Liver (tissue), 8 donors: ENCODE measurements at regions not wholly inside any gene's neighbourhood (a gene's known extent, or its start where the extent isn't known, plus 50 kb on each side); places are given as distances from the start of the nearest gene placed in this dataset.

Experiments used
- DNase-seq: peaks from one replicate; pipeline ENCODE4 v3.0.0-alpha.2; 2017; ENCODE audit warnings: low spot score
- H3K27ac ChIP-seq, 2 donors: one replicate each; pipeline ENCODE4 v1.7.0; 2013; ENCODE audit warnings: inconsistent platforms in 2 of 2, low read length in 2 of 2, control low read depth in 1 of 2, low read depth in 1 of 2, mild to moderate bottlenecking in 1 of 2
- H3K27me3 ChIP-seq, 4 donors: one replicate each; pipeline versions ENCODE4 v1.6.1 to v1.7.0; 2013; ENCODE audit warnings: low read length in 3 of 4, inconsistent platforms in 1 of 4, mild to moderate bottlenecking in 1 of 4, moderate library complexity in 1 of 4; ENCODE audit not compliant: control insufficient read depth in 4 of 4, insufficient read depth in 4 of 4
- H3K36me3 ChIP-seq, 4 donors: one replicate each; pipeline versions ENCODE4 v1.6.1 to v1.7.0; 2013; ENCODE audit warnings: low read length in 3 of 4, mild to moderate bottlenecking in 3 of 4, low read depth in 1 of 4, moderate library complexity in 1 of 4; ENCODE audit not compliant: control insufficient read depth in 4 of 4, insufficient read depth in 3 of 4
- H3K4me1 ChIP-seq, 4 donors: one replicate each; pipeline versions ENCODE4 v1.6.1 to v1.7.0; 2013; ENCODE audit warnings: low read length in 3 of 4, mild to moderate bottlenecking in 3 of 4, moderate library complexity in 1 of 4; ENCODE audit not compliant: control insufficient read depth in 4 of 4, insufficient read depth in 4 of 4
- H3K4me3 ChIP-seq, 3 donors: one replicate each; pipeline versions ENCODE4 v1.6.1 to v1.7.0; 2013; ENCODE audit warnings: low read length in 3 of 3, control low read depth in 1 of 3, low read depth in 1 of 3, mild to moderate bottlenecking in 1 of 3
- H3K9ac ChIP-seq, 2 donors: one replicate each; pipeline ENCODE4 v1.7.0; 2013; ENCODE audit warnings: low read length in 2 of 2, mild to moderate bottlenecking in 2 of 2, moderate library complexity in 2 of 2, control low read depth in 1 of 2, low read depth in 1 of 2
- H3K9me3 ChIP-seq, 4 donors: one replicate each; pipeline versions ENCODE4 v1.6.1 to v1.7.0; 2013; ENCODE audit warnings: low read length in 3 of 4; ENCODE audit not compliant: control insufficient read depth in 4 of 4
- EGR1 ChIP-seq, 2 donors: IDR thresholded peaks; 2 replicates each; pipeline ENCODE4 v1.6.1; 2016 to 2018; ENCODE audit warnings: antibody characterized with exemption in 2 of 2, low read depth in 2 of 2
- FOXA1 ChIP-seq: IDR thresholded peaks from 2 replicates; pipeline ENCODE4 v1.6.1; 2016; ENCODE audit warnings: antibody characterized with exemption
- FOXA2 ChIP-seq: IDR thresholded peaks from 2 replicates; pipeline ENCODE4 v1.6.1; 2016; ENCODE audit warnings: antibody characterized with exemption
- GABPA ChIP-seq, 2 donors: IDR thresholded peaks in 1 of 2; conservative IDR thresholded peaks in 1 of 2; 2 replicates each; pipeline ENCODE4 v1.6.1; 2016; ENCODE audit warnings: antibody characterized with exemption in 2 of 2, mild to moderate bottlenecking in 1 of 2, moderate library complexity in 1 of 2
- HNF4A ChIP-seq, 2 donors: conservative IDR thresholded peaks; 2 replicates each; pipeline ENCODE4 v1.6.1; 2016; ENCODE audit warnings: antibody characterized with exemption in 2 of 2, mild to moderate bottlenecking in 2 of 2
- HNF4G ChIP-seq: IDR thresholded peaks from 2 replicates; pipeline ENCODE4 v1.6.1; 2016; ENCODE audit warnings: antibody characterized with exemption
- JUND ChIP-seq, 2 donors: IDR thresholded peaks; 2 replicates each; pipeline ENCODE4 v1.6.1; 2016; ENCODE audit warnings: antibody characterized with exemption in 2 of 2
- NR2F2 ChIP-seq: IDR thresholded peaks from 2 replicates; pipeline ENCODE4 v1.6.1; 2016; ENCODE audit warnings: antibody characterized with exemption
- RAD21 ChIP-seq, 2 donors: IDR thresholded peaks; 2 replicates each; pipeline ENCODE4 v1.6.1; 2016; ENCODE audit warnings: antibody characterized with exemption in 2 of 2, mild to moderate bottlenecking in 2 of 2
- RXRA ChIP-seq, 2 donors: IDR thresholded peaks; 2 replicates each; pipeline ENCODE4 v1.6.1; 2017 to 2018; ENCODE audit warnings: antibody characterized with exemption in 2 of 2, mild to moderate bottlenecking in 1 of 2
- TAF1 ChIP-seq: conservative IDR thresholded peaks from 2 replicates; pipeline ENCODE4 v1.6.1; 2016; ENCODE audit warnings: antibody characterized with exemption, mild to moderate bottlenecking
- YY1 ChIP-seq: IDR thresholded peaks from 2 replicates; pipeline ENCODE4 v1.6.1; 2016; ENCODE audit warnings: antibody characterized with exemption, mild to moderate bottlenecking
- WGBS: extraction: QIAGEN DNeasy Blood & Tissue Kit; methylation state at CpG from one replicate; pipeline ENCODE4 v1.1.7; 2013; 5-methylcytosine and 5-hydroxymethylcytosine counted together
- TF ChIP-seq, protein P1 (sequence below): fragments of 150-350 bp; IDR thresholded peaks from 2 replicates; pipeline ENCODE4 v1.5.1; 2017; ENCODE audit warnings: improper control_type of control experiment, low read depth, low read length; ENCODE audit not compliant: missing input control
- TF ChIP-seq, protein P2 (sequence below): IDR thresholded peaks from 2 replicates; pipeline ENCODE4 v1.6.1; 2016; ENCODE audit warnings: antibody characterized with exemption
- TF ChIP-seq, protein P3 (sequence below): IDR thresholded peaks from 2 replicates; pipeline ENCODE4 v1.6.1; 2016; ENCODE audit warnings: antibody characterized with exemption, mild to moderate bottlenecking
- TF ChIP-seq, protein P4 (sequence below): IDR thresholded peaks from 2 replicates; pipeline ENCODE4 v1.6.1; 2016; ENCODE audit warnings: antibody characterized with exemption
- donor health status: healthy.
- donor health status: healthy.
- donor health status: healthy.
- donor health status: healthy.
- donor health status: healthy.

DNA sequence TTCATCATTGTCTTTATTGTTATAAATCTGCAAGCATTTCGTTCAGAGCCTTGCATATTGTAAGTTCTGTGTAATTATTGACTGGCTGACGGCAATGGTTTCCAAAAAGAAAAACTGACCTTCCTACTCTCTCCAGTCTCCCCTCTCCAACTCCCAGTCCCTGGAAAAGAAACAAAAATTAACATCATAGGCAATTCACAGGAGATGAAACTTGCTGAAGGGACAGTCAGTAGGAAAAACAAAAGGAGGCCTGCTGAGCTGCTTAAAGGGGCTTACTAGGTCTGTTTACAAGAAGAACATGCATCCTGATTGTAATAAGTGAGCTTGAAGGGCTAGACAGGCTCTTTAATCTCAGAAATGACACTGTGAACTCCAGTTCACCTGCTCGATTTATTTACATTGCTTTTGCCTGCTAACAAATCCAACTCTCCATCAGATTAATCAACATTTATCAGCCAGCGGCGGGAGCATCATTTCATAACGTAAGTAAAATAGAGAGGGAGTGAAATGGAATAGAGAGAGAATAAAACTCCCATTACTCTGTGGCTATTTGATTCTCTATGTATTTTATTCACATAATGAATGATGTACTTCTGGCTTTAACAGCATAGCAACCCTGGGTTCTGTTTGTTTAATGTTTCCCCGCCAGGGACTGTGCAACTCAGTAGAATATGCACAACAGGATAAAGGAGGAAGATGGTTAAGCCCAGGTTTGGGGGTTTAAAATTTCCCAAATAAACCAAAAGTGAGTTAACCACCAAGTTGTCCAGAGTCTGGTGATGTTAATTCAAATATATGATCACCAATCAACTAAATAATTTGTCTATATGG is 256.7 kb upstream of the SETBP1 start:
- Histone ChIP-seq H3K4me1 (no peaks in the 10 kb centered on the region), H3K9ac (no peak overlapping the region), H3K9me3 (no peaks in the 10 kb centered on the region), H3K4me3 (no peak overlapping the region), H3K36me3 (no peaks in the 10 kb centered on the region), H3K27ac (no peak overlapping the region), H3K27me3 (no peaks in the 10 kb centered on the region)
- TF ChIP-seq, protein P1, sequence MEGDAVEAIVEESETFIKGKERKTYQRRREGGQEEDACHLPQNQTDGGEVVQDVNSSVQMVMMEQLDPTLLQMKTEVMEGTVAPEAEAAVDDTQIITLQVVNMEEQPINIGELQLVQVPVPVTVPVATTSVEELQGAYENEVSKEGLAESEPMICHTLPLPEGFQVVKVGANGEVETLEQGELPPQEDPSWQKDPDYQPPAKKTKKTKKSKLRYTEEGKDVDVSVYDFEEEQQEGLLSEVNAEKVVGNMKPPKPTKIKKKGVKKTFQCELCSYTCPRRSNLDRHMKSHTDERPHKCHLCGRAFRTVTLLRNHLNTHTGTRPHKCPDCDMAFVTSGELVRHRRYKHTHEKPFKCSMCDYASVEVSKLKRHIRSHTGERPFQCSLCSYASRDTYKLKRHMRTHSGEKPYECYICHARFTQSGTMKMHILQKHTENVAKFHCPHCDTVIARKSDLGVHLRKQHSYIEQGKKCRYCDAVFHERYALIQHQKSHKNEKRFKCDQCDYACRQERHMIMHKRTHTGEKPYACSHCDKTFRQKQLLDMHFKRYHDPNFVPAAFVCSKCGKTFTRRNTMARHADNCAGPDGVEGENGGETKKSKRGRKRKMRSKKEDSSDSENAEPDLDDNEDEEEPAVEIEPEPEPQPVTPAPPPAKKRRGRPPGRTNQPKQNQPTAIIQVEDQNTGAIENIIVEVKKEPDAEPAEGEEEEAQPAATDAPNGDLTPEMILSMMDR = no peak
- TF ChIP-seq RXRA (IDR thresholded peaks at IDR 0.05) (no peak), TAF1 (no peak), FOXA1 (no peak), HNF4A (conservative IDR thresholded peaks at IDR 0.05) (no peak), RAD21 (IDR thresholded peaks at IDR 0.05) (no peak), EGR1 (IDR thresholded peaks at IDR 0.05; ENCODE audit: low read depth in 2 of 2) (no peak), YY1 (no peak), FOXA2 (no peak)
- TF ChIP-seq, protein P2, sequence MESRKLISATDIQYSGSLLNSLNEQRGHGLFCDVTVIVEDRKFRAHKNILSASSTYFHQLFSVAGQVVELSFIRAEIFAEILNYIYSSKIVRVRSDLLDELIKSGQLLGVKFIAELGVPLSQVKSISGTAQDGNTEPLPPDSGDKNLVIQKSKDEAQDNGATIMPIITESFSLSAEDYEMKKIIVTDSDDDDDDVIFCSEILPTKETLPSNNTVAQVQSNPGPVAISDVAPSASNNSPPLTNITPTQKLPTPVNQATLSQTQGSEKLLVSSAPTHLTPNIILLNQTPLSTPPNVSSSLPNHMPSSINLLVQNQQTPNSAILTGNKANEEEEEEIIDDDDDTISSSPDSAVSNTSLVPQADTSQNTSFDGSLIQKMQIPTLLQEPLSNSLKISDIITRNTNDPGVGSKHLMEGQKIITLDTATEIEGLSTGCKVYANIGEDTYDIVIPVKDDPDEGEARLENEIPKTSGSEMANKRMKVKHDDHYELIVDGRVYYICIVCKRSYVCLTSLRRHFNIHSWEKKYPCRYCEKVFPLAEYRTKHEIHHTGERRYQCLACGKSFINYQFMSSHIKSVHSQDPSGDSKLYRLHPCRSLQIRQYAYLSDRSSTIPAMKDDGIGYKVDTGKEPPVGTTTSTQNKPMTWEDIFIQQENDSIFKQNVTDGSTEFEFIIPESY = no peak
- DNase-seq = no peak
- 47% methylated on average over 7 of the region's 7 CpGs for WGBS

DNA sequence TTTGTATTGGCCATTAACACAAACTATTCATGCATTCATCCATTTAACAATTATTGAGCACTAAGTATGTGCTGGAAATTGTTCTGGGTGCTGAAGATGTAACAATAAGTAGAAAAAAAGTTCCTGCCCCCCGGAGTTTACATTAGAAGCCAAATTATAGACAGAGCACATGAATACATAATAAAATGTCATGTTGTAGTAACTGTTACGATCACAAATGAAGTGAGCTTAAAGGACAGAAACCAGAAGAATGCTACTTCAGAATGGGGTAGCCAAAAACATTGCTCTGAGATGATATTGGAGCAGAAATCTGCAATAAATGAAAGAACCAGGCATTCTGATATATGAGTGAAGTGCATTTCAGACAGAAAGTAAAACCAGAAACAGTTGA is 256.0 kb upstream of the SETBP1 start:
- H3K9ac ChIP-seq = no peak overlapping the region
- no peaks in the 10 kb centered on the region for H3K27me3 ChIP-seq
- DNase-seq = no peak
- TF ChIP-seq NR2F2 (no peak), HNF4G (no peak), HNF4A (conservative IDR thresholded peaks at IDR 0.05) (no peak), RXRA (IDR thresholded peaks at IDR 0.05) (no peak), JUND (IDR thresholded peaks at IDR 0.05) (no peak), GABPA (IDR thresholded peaks at IDR 0.05 in 1 of 2, conservative IDR thresholded peaks at IDR 0.05 in 1 of 2) (no peak), EGR1 (IDR thresholded peaks at IDR 0.05; ENCODE audit: low read depth in 2 of 2) (no peak)
- TF ChIP-seq, protein P3, sequence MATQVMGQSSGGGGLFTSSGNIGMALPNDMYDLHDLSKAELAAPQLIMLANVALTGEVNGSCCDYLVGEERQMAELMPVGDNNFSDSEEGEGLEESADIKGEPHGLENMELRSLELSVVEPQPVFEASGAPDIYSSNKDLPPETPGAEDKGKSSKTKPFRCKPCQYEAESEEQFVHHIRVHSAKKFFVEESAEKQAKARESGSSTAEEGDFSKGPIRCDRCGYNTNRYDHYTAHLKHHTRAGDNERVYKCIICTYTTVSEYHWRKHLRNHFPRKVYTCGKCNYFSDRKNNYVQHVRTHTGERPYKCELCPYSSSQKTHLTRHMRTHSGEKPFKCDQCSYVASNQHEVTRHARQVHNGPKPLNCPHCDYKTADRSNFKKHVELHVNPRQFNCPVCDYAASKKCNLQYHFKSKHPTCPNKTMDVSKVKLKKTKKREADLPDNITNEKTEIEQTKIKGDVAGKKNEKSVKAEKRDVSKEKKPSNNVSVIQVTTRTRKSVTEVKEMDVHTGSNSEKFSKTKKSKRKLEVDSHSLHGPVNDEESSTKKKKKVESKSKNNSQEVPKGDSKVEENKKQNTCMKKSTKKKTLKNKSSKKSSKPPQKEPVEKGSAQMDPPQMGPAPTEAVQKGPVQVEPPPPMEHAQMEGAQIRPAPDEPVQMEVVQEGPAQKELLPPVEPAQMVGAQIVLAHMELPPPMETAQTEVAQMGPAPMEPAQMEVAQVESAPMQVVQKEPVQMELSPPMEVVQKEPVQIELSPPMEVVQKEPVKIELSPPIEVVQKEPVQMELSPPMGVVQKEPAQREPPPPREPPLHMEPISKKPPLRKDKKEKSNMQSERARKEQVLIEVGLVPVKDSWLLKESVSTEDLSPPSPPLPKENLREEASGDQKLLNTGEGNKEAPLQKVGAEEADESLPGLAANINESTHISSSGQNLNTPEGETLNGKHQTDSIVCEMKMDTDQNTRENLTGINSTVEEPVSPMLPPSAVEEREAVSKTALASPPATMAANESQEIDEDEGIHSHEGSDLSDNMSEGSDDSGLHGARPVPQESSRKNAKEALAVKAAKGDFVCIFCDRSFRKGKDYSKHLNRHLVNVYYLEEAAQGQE = no peak
- TF ChIP-seq, protein P2 = no peak
- TF ChIP-seq, protein P4, sequence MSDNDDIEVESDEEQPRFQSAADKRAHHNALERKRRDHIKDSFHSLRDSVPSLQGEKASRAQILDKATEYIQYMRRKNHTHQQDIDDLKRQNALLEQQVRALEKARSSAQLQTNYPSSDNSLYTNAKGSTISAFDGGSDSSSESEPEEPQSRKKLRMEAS = no peak
- no peaks in the 10 kb centered on the region for H3K36me3 ChIP-seq
- no peak overlapping the region for H3K27ac ChIP-seq
- no peaks in the 10 kb centered on the region for H3K9me3 ChIP-seq
- no peaks in the 10 kb centered on the region for H3K4me1 ChIP-seq
- no peak overlapping the region for H3K4me3 ChIP-seq
- 72% methylated on average over 2 of the region's 2 CpGs for WGBS
